ENCODE measurements at regions not wholly inside any gene's neighbourhood (a gene's known extent, or its start where the extent isn't known, plus 50 kb on each side); places are given as distances from the start of the nearest gene placed in this dataset.

- no peaks in the 10 kb centered on the region for H3K9me3 ChIP-seq (ENCODE audit: control insufficient read depth, low read depth, low read length)
- H3K27me3 ChIP-seq (ENCODE audit: control insufficient read depth, insufficient read depth, low read length) = no peaks in the 10 kb centered on the region
- H3K27ac ChIP-seq (ENCODE audit: low read length) = no peak overlapping the region
Observed at GRCh38 chr4:110902500-110902899, 279.6 kb upstream of the PITX2 start.

GRCh38 chr4:110904435-110905065 lies 281.7 kb upstream of the PITX2 start:
- Histone ChIP-seq H3K9ac (ENCODE audit: low read length) (no peak overlapping the region), H3K27me3 (ENCODE audit: control insufficient read depth, insufficient read depth, low read length) (no peaks in the 10 kb centered on the region), H3K4me1 (ENCODE audit: control insufficient read depth, low read depth, low read length) (peaks cover 2% of the 10 kb centered on the region), H3K27ac (ENCODE audit: low read length) (no peak overlapping the region), H3K9me3 (ENCODE audit: control insufficient read depth, low read depth, low read length) (no peaks in the 10 kb centered on the region), H3K36me3 (ENCODE audit: control insufficient read depth, low read depth, low read length) (no peaks in the 10 kb centered on the region), H3K4me3 (ENCODE audit: low read length) (no peak overlapping the region)

More at GRCh38 chr4:110902500-110902899, 279.6 kb upstream of the PITX2 start:
- Histone ChIP-seq H3K4me1 (ENCODE audit: control insufficient read depth, low read depth, low read length) (peaks cover 9% of the 10 kb centered on the region), H3K36me3 (ENCODE audit: control insufficient read depth, low read depth, low read length) (no peaks in the 10 kb centered on the region), H3K4me3 (ENCODE audit: low read length) (no peak overlapping the region), H3K9ac (ENCODE audit: low read length) (no peak overlapping the region)

- no peak overlapping the region for H3K27ac ChIP-seq (ENCODE audit: low read length)
- H3K4me3 ChIP-seq (ENCODE audit: low read length) = no peak overlapping the region
- peaks cover 2% of the 10 kb centered on the region for H3K4me1 ChIP-seq (ENCODE audit: control insufficient read depth, low read depth, low read length)
- H3K36me3 ChIP-seq (ENCODE audit: control insufficient read depth, low read depth, low read length) = no peaks in the 10 kb centered on the region
- no peak overlapping the region for H3K9ac ChIP-seq (ENCODE audit: low read length)
- H3K27me3 ChIP-seq (ENCODE audit: control insufficient read depth, insufficient read depth, low read length) = no peaks in the 10 kb centered on the region
- H3K9me3 ChIP-seq (ENCODE audit: control insufficient read depth, low read depth, low read length) = no peaks in the 10 kb centered on the region
Observed at GRCh38 chr4:110905367-110905766, 282.5 kb upstream of the PITX2 start.

- H3K4me3 ChIP-seq (ENCODE audit: low read length) = no peak overlapping the region
- H3K4me1 ChIP-seq (ENCODE audit: control insufficient read depth, low read depth, low read length) = peaks cover 2% of the 10 kb centered on the region
- no peaks in the 10 kb centered on the region for H3K27me3 ChIP-seq (ENCODE audit: control insufficient read depth, insufficient read depth, low read length)
Observed at GRCh38 chr4:110907801-110908313, 285.0 kb upstream of the PITX2 start.

GRCh38 chr4:110914791-110915190 lies 291.9 kb upstream of the PITX2 start:
- Histone ChIP-seq H3K9ac (ENCODE audit: low read length) (no peak overlapping the region), H3K4me1 (ENCODE audit: control insufficient read depth, low read depth, low read length) (no peaks in the 10 kb centered on the region), H3K9me3 (ENCODE audit: control insufficient read depth, low read depth, low read length) (no peaks in the 10 kb centered on the region), H3K36me3 (ENCODE audit: control insufficient read depth, low read depth, low read length) (no peaks in the 10 kb centered on the region), H3K4me3 (ENCODE audit: low read length) (no peak overlapping the region), H3K27ac (ENCODE audit: low read length) (no peak overlapping the region), H3K27me3 (ENCODE audit: control insufficient read depth, insufficient read depth, low read length) (no peaks in the 10 kb centered on the region)

More at GRCh38 chr4:110907801-110908313, 285.0 kb upstream of the PITX2 start:
- Histone ChIP-seq H3K9ac (ENCODE audit: low read length) (no peak overlapping the region), H3K36me3 (ENCODE audit: control insufficient read depth, low read depth, low read length) (no peaks in the 10 kb centered on the region), H3K9me3 (ENCODE audit: control insufficient read depth, low read depth, low read length) (no peaks in the 10 kb centered on the region), H3K27ac (ENCODE audit: low read length) (no peak overlapping the region)

GRCh38 chr4:110915301-110915700 lies 292.4 kb upstream of the PITX2 start:
- Histone ChIP-seq H3K27ac (ENCODE audit: low read length) (no peak overlapping the region), H3K4me1 (ENCODE audit: control insufficient read depth, low read depth, low read length) (no peaks in the 10 kb centered on the region), H3K36me3 (ENCODE audit: control insufficient read depth, low read depth, low read length) (no peaks in the 10 kb centered on the region), H3K9me3 (ENCODE audit: control insufficient read depth, low read depth, low read length) (no peaks in the 10 kb centered on the region), H3K4me3 (ENCODE audit: low read length) (no peak overlapping the region), H3K27me3 (ENCODE audit: control insufficient read depth, insufficient read depth, low read length) (no peaks in the 10 kb centered on the region), H3K9ac (ENCODE audit: low read length) (no peak overlapping the region)

GRCh38 chr4:110916505-110916904 lies 293.6 kb upstream of the PITX2 start:
- Histone ChIP-seq H3K36me3 (ENCODE audit: control insufficient read depth, low read depth, low read length) (no peaks in the 10 kb centered on the region), H3K27me3 (ENCODE audit: control insufficient read depth, insufficient read depth, low read length) (no peaks in the 10 kb centered on the region), H3K27ac (ENCODE audit: low read length) (no peak overlapping the region), H3K4me3 (ENCODE audit: low read length) (no peak overlapping the region), H3K9me3 (ENCODE audit: control insufficient read depth, low read depth, low read length) (no peaks in the 10 kb centered on the region), H3K9ac (ENCODE audit: low read length) (no peak overlapping the region), H3K4me1 (ENCODE audit: control insufficient read depth, low read depth, low read length) (no peaks in the 10 kb centered on the region)

GRCh38 chr4:110917835-110918234 lies 295.0 kb upstream of the PITX2 start:
- H3K36me3 ChIP-seq (ENCODE audit: control insufficient read depth, low read depth, low read length) = no peaks in the 10 kb centered on the region

GRCh38 chr4:110920990-110921389 lies 298.1 kb upstream of the PITX2 start:
- Histone ChIP-seq H3K27me3 (ENCODE audit: control insufficient read depth, insufficient read depth, low read length) (no peaks in the 10 kb centered on the region), H3K9me3 (ENCODE audit: control insufficient read depth, low read depth, low read length) (no peaks in the 10 kb centered on the region), H3K36me3 (ENCODE audit: control insufficient read depth, low read depth, low read length) (no peaks in the 10 kb centered on the region), H3K27ac (ENCODE audit: low read length) (no peak overlapping the region), H3K4me1 (ENCODE audit: control insufficient read depth, low read depth, low read length) (no peaks in the 10 kb centered on the region), H3K4me3 (ENCODE audit: low read length) (no peak overlapping the region), H3K9ac (ENCODE audit: low read length) (no peak overlapping the region)

More at GRCh38 chr4:110917835-110918234, 295.0 kb upstream of the PITX2 start:
- Histone ChIP-seq H3K27me3 (ENCODE audit: control insufficient read depth, insufficient read depth, low read length) (no peaks in the 10 kb centered on the region), H3K4me1 (ENCODE audit: control insufficient read depth, low read depth, low read length) (no peaks in the 10 kb centered on the region), H3K9me3 (ENCODE audit: control insufficient read depth, low read depth, low read length) (no peaks in the 10 kb centered on the region), H3K4me3 (ENCODE audit: low read length) (no peak overlapping the region), H3K9ac (ENCODE audit: low read length) (no peak overlapping the region), H3K27ac (ENCODE audit: low read length) (no peak overlapping the region)

- H3K27me3 ChIP-seq (ENCODE audit: control insufficient read depth, insufficient read depth, low read length) = no peaks in the 10 kb centered on the region
- H3K4me3 ChIP-seq (ENCODE audit: low read length) = no peak overlapping the region
- H3K9me3 ChIP-seq (ENCODE audit: control insufficient read depth, low read depth, low read length) = no peaks in the 10 kb centered on the region
- no peak overlapping the region for H3K27ac ChIP-seq (ENCODE audit: low read length)
- H3K4me1 ChIP-seq (ENCODE audit: control insufficient read depth, low read depth, low read length) = no peaks in the 10 kb centered on the region
- H3K9ac ChIP-seq (ENCODE audit: low read length) = no peak overlapping the region
- no peaks in the 10 kb centered on the region for H3K36me3 ChIP-seq (ENCODE audit: control insufficient read depth, low read depth, low read length)
Observed at GRCh38 chr4:110924761-110925160, 301.9 kb upstream of the PITX2 start.

- no peak overlapping the region for H3K27ac ChIP-seq (ENCODE audit: low read length)
- no peak overlapping the region for H3K4me3 ChIP-seq (ENCODE audit: low read length)
- no peak overlapping the region for H3K9ac ChIP-seq (ENCODE audit: low read length)
- H3K4me1 ChIP-seq (ENCODE audit: control insufficient read depth, low read depth, low read length) = no peaks in the 10 kb centered on the region
- H3K36me3 ChIP-seq (ENCODE audit: control insufficient read depth, low read depth, low read length) = no peaks in the 10 kb centered on the region
- no peaks in the 10 kb centered on the region for H3K27me3 ChIP-seq (ENCODE audit: control insufficient read depth, insufficient read depth, low read length)
- H3K9me3 ChIP-seq (ENCODE audit: control insufficient read depth, low read depth, low read length) = no peaks in the 10 kb centered on the region
Observed at GRCh38 chr4:110926841-110927400, 304.0 kb upstream of the PITX2 start.

- Histone ChIP-seq H3K27ac (ENCODE audit: low read length) (no peak overlapping the region), H3K9ac (ENCODE audit: low read length) (no peak overlapping the region), H3K27me3 (ENCODE audit: control insufficient read depth, insufficient read depth, low read length) (no peaks in the 10 kb centered on the region), H3K4me1 (ENCODE audit: control insufficient read depth, low read depth, low read length) (no peaks in the 10 kb centered on the region), H3K9me3 (ENCODE audit: control insufficient read depth, low read depth, low read length) (no peaks in the 10 kb centered on the region), H3K36me3 (ENCODE audit: control insufficient read depth, low read depth, low read length) (no peaks in the 10 kb centered on the region), H3K4me3 (ENCODE audit: low read length) (no peak overlapping the region)
Observed at GRCh38 chr4:110933341-110933740, 310.5 kb upstream of the PITX2 start.
